ENCODE measurements at regions not wholly inside any gene's neighbourhood (a gene's known extent, or its start where the extent isn't known, plus 50 kb on each side); places are given as distances from the start of the nearest gene placed in this dataset.

DNA sequence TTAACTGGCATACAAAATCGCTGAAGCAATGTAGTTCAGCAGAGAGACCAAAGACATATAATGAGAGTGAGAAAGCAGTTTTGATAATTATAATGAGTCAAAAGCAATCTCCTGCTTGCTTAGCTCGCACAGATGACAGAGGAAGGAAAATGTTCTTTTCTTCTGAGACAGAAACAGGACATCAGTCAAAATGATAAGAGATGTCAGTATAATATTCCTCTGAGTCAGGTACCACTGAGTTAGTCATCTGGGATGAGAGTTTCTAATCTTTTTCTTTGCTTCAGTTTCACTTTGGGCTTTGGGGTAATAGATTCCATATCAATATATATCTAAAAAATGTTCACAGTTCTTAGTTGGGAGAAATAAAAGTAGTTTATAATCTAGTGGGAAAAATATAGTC lies 387.2 kb downstream of the PCDH7 start:
- no peak for DNase-seq

DNA sequence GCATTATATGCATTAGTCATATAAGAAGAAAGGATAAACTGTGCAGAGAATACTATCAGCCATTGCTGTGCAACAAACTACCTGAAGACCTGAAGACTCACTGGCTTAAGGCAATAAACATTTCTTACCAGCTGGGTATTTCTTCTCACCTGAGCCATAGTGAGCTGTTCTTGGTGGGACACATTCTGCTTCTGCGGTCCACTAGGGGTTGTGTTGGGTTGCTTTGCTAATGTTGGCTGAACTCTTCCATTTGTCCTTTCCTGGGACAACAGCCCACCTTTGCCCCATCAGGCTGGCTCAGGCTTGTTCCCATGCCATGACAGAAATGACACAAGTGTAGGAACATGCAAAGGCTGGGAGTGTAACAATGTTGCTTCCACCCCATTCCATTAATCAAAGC lies 388.6 kb downstream of the PCDH7 start:
- in situ Hi-C loops (cut with HindIII; ENCODE audit: low pct_ligation_motif_present, low pct_unique_long_range_greater_than_20kb, low sequenced_read_pairs), result no loop called here

More for the DNA sequence above, 387.2 kb downstream of the PCDH7 start:
- in situ Hi-C loops (cut with HindIII; ENCODE audit: low pct_ligation_motif_present, low pct_unique_long_range_greater_than_20kb, low sequenced_read_pairs), result no loop called here

DNA sequence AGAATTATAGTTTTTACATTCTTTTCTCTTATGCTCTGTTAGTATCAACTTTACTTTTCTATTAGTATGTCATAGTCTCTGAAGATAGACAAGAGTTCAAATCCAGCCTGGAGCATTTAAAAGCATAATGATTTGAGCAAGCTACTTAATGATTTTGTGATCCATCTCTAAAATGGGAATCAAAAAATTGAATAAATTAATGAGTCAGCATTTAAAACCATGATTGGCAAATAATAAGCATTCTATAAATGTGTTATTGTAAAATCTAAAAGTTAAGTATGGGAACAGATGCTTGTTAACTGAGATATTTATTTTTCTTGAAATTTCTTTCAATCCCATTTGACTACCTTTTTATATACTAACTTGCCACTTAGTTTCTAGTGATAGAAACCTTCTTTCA lies 391.6 kb downstream of the PCDH7 start:
- in situ Hi-C loops (cut with HindIII; ENCODE audit: low pct_ligation_motif_present, low pct_unique_long_range_greater_than_20kb, low sequenced_read_pairs), result no loop called here

More for the DNA sequence above, 388.6 kb downstream of the PCDH7 start:
- DNase-seq, result no peak

DNA sequence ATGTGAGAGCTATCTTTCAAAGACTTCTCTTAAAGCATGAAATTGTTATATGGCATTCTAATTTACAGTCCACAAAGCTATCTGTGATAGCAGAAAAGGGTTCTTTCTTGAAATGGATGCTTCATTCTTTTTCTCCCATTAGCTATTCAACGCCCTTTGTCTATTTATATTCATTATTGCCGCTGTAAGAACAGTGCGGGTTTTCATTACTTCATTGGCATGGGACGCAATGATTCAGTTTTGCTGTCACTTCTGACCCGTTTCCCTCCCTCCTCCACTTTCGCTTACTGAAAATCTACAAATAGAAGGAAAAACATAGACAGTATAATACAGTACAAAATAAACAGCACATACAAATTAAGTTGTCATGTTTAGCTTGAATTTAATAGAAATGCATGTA lies 394.6 kb downstream of the PCDH7 start:
- DNase-seq, result no peak
- in situ Hi-C loops (cut with HindIII; ENCODE audit: low pct_ligation_motif_present, low pct_unique_long_range_greater_than_20kb, low sequenced_read_pairs), result no loop called here

More for the DNA sequence above, 391.6 kb downstream of the PCDH7 start:
- no peak for DNase-seq

DNA sequence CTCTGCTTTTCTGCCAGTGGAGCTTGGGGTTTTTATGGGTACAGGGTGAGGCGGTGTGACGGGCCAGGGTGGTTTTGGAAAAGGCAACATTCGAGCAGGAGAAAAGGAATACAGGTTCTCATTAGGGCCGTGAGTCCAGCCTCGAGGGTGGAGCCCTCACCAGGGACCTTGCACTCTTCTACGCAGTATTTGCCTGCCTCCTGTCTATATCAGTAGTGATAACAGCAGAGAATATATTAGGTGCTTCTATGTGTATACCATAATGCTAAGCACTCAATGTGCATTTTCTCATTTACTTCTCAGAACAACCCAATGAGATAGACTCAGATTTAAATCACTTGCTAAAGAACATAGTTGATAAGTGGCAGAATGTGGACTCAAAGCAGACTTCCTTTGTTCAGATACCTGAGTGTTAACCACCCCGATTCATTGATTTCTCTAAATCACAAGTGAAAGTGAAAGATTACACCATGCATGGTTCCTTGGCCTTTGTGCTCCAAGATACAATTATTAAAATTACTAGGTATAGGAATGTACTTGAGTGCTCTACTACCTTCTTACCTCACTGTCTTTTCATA lies 403.9 kb downstream of the PCDH7 start:
- DNase-seq, result no peak
- in situ Hi-C loops (cut with HindIII; ENCODE audit: low pct_ligation_motif_present, low pct_unique_long_range_greater_than_20kb, low sequenced_read_pairs), result no loop called here

DNA sequence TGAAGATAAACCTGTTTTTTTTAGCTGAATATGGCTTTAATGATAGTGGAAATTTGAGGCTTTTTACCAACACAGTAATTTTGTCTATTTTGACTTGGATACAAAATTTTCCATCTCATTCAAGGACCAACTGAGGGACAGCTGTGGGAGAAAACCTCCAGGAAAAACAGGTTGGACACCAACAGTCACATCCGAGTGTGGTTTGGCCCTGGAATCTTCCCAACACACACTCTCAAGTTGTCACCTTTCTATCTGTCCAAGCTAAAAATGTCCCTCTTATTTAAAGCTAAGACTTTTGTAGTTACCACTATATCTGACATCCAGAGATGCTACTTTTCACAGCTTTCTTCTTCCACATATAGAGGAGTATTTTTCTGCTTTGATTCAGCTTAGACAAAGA lies 404.9 kb downstream of the PCDH7 start:
- no peak for DNase-seq
- in situ Hi-C loops (cut with HindIII; ENCODE audit: low pct_ligation_motif_present, low pct_unique_long_range_greater_than_20kb, low sequenced_read_pairs), result no loop called here

DNA sequence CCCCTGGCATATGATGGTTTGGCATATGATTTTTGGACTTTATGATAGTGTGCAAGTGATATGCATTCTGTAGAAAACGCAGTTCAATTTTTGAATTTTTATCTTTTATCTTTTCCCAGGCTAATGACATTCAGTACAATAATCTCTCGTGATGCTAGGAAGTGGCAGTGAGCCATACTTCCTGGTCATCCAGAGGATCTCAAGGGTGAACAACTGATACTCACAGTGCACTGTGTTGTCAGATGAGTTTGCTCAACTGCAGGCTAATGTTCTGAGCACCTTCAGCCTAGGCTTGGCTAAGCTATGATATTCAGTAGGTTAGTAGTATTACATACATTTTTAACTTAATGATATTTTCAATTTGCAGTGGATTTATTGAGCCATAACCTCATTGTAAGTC lies 405.3 kb downstream of the PCDH7 start:
- in situ Hi-C loops (cut with HindIII; ENCODE audit: low pct_ligation_motif_present, low pct_unique_long_range_greater_than_20kb, low sequenced_read_pairs), result no loop called here

DNA sequence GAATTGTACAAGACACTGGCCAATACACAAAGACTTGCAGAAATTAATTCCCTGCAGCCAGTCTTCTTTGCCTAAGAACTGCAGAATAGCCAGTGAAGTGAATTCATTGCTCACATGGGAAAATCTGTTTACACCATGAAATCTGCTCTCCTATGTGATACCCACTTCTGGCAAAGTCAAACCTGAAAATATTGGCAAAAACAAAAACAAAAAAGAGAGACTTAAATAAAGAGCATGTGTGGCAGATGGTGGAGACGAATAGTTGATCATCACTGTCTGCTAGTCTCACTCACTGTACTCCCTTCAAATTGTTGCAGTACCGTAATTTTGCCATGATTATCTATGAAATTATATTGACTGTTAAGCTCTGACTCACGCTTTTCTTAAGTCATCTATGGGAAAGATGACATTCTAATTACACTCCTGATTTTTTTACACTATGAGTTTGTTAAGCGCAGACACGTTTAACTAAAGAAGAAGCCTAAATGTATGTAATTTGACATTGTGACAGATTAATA lies 406.8 kb downstream of the PCDH7 start:
- no peak for DNase-seq
- in situ Hi-C loops (cut with HindIII; ENCODE audit: low pct_ligation_motif_present, low pct_unique_long_range_greater_than_20kb, low sequenced_read_pairs), result no loop called here

More for the DNA sequence above, 405.3 kb downstream of the PCDH7 start:
- DNase-seq, result no peak

DNA sequence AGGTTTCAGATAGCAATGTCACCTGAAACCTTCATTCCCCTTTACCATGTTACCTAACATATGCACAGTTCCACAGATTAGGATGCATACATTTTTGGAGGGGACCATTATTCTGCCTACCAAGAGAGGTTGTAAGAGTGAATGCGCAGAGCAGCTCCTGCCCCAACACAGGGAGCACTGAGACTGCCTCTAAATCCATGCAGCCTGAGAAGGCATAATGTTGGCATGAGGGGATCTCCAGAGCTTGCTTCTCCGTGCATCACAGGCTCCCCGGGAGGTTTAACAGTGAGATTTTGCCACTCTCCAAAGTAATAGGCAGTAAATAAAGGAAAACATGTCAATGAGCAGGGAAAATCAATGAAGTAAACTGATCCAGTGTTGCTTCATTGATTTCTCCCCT lies 410.8 kb downstream of the PCDH7 start:
- in situ Hi-C loops (cut with HindIII; ENCODE audit: low pct_ligation_motif_present, low pct_unique_long_range_greater_than_20kb, low sequenced_read_pairs), result no loop called here
- DNase-seq, result no peak

DNA sequence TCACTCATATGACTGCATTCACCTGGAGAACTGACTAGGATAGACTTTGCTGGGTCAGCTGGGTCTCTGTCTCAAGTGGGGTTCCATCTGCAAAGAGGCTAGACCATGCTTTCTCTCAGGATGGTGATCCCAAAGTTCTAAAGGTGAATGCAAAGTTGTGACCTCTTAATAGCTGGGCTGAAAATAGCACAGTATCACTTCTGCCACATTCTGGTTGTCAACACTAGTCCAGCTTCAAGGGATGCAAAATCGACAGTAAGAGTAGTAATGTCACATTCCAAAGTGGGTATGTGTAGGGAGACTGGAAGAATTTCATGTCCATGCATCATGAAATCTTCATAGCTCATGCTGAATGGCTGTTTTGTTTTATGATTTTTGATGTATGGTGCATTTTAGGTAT lies 414.6 kb downstream of the PCDH7 start:
- no peak for DNase-seq
- in situ Hi-C loops (cut with HindIII; ENCODE audit: low pct_ligation_motif_present, low pct_unique_long_range_greater_than_20kb, low sequenced_read_pairs), result no loop called here

DNA sequence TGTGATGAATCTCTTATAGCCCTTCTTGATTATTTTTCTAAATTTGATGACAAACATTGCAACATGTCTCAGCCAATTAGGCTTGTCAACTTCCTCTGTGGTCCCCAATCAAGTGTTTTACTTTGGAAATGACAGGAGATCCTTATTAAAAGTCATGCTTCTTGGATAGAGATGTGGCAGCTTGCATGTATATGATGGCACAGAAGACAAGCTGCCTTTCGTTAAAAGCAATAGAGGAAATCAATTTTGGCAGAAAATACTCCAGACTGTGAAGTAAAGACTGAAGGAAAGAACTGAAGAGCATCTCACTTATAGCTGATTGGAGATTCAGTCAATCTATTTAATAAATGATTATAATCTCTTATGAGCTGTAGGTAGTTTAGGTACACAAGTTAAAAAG lies 419.6 kb downstream of the PCDH7 start:
- in situ Hi-C loops (cut with HindIII; ENCODE audit: low pct_ligation_motif_present, low pct_unique_long_range_greater_than_20kb, low sequenced_read_pairs), result no loop called here
- no peak for DNase-seq

DNA sequence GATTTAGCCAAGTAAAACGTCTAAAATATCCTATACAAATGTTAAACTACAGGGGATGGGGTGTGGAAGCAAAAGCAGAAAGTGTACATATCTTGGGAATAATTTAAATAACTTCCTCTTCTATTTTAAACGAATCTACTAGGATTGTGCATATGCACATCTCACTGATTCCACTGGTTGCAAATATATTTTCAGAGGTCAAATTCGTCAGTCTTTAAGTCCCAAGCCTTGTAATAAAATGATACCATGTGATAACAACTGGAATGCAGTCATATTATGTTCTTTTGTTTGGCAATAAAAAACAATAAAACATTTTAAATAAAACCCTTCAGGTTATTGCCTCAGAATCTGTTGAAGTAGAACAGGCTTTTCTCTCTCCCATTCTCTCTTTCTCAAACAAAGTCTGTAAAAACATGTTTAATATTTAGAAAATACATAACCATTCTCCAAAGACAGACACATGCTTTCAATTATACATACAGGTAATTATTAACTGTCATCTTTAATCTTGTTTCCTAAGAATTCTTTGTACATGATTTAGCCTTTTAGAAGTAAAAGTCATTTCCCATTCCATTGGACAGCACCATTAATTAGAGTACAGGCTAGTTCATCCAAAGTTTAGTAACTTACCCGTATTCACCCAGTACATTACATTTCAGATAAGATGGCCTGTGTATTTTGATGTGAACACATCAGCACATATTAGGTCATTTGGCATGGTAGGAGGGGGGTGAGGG lies 421.1 kb downstream of the PCDH7 start:
- in situ Hi-C loops (cut with HindIII; ENCODE audit: low pct_ligation_motif_present, low pct_unique_long_range_greater_than_20kb, low sequenced_read_pairs), result no loop called here
- no peak for DNase-seq

DNA sequence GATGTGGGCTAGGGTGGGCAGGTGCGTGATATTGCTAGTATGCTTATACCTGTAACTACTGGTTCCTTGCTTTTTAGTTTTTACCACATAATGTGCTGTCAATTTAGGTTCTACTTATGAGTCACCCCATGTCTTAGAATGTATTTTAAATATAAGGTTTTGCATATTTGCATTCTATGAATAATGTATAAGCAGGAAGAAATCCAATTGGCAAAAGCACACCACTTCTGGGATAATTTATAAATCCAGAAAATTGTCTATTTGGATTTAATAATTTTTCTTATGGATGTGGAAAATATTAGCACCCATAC lies 421.6 kb downstream of the PCDH7 start:
- in situ Hi-C loops (cut with HindIII; ENCODE audit: low pct_ligation_motif_present, low pct_unique_long_range_greater_than_20kb, low sequenced_read_pairs), result no loop called here
- no peak for DNase-seq

DNA sequence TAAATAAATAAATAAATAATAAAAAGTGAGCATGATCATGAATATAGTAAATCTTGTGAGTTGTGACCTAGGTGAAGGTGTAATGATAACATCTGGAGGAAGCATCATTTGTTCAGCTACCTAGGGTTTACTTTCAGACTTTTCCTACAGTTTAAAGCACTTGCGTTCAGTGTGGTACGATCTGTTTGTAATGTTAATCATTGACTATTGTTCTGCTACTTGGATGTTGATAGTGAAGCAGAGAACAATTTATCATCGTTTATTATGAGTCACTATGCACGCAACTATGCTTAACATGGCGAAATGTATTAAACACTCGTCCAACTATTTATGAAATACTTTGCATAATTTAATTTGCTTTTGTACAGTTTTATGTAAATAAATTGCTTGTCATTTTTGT lies 426.2 kb downstream of the PCDH7 start:
- DNase-seq, result peak; percentile 31
- in situ Hi-C loops (cut with HindIII; ENCODE audit: low pct_ligation_motif_present, low pct_unique_long_range_greater_than_20kb, low sequenced_read_pairs), result no loop called here

DNA sequence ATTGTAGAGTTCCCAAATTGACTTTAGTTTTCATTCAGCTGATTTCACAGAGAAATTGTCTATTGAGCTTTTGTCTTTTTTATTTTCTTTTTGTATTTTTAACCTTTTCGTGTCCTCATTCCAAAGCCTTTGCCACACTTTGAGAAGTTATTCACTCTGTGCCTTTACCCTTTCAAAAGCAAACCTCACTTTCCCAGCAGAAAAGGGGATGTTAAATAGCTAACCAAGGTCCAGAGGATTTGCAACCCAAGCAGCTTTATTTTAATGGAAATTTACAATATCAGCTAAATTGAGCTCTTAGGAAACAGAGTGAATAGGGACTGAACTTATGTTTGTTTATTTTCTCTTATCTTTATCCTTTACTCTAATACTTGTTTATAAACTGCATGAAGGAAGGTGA lies 428.8 kb downstream of the PCDH7 start:
- in situ Hi-C loops (cut with HindIII; ENCODE audit: low pct_ligation_motif_present, low pct_unique_long_range_greater_than_20kb, low sequenced_read_pairs), result no loop called here
- no peak for DNase-seq

DNA sequence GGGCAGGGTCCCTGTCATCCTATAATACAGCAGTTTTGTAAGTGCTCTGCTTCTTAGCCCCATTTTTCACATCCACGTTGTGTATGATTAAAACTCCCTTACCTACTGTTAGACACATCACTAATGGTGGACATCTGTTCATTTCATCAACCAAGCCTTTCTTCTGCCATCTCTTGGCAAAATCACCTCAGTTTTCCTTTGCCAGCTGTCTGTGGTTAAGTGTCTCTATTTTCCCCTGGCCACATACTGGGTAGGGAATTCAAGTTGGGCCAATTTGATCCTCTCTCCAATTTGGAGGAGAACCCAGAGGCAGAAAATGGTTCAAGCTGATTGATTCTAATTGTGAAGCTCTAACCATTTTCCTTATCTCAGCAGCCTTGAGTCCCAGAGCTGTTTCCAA lies 436.1 kb downstream of the PCDH7 start:
- in situ Hi-C loops (cut with HindIII; ENCODE audit: low pct_ligation_motif_present, low pct_unique_long_range_greater_than_20kb, low sequenced_read_pairs), result no loop called here
- no peak for DNase-seq

DNA sequence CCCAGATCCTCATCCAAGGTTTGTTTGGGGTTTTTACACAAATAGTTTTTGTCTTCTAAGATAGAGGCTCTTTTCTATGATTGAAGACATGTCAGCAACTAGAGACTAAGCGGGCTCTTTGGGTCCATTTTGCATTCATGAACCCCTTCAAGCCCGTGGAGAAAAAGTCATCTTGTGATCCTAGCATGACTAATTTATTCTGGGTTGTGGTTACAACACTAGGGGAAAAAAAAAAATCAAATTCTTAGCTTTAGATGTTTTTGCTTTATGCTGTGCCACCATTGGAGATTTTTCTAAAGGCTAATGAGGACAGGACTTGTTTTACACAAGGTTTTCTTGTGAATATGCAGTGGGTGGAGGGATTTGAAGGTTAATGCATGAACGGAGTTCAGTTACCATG lies 440.0 kb downstream of the PCDH7 start:
- in situ Hi-C loops (cut with HindIII; ENCODE audit: low pct_ligation_motif_present, low pct_unique_long_range_greater_than_20kb, low sequenced_read_pairs), result no loop called here
- DNase-seq, result no peak

DNA sequence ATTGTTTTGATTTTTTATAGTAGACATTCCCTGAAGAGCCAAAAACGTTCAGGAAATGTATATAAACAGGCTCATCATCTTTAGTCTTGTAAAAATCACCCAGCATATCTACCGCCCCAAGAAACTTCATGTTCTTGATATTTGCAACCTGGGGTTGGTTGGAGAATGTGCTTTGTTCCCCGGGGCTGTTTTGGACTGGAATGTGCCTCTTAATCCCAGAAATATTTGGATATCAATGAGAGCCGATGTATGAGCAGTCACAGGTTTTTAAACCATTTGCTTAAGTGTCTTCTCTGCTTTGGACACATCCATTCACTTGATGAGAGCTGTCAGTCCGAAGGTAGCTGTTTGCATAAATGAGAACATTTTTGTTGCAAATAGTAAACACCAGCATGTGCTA lies 449.7 kb downstream of the PCDH7 start:
- in situ Hi-C loops (cut with HindIII; ENCODE audit: low pct_ligation_motif_present, low pct_unique_long_range_greater_than_20kb, low sequenced_read_pairs), result no loop called here
- no peak for DNase-seq

DNA sequence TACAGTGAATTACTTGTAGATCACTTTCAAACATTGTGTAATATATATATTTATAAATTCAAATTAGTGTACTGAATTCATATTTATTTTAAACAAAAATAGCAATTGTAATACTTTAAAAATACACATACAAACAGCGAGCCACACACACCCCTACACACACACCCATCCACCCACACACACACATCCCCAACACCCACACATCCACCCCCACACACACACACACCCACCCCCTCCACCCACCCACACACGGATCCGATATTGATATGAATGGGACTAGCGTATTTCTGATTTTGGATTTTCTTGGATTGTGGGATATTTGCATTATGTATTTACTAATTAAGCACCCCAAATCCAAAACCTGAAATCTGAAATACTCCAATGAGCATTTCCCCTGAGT lies 451.2 kb downstream of the PCDH7 start:
- in situ Hi-C loops (cut with HindIII; ENCODE audit: low pct_ligation_motif_present, low pct_unique_long_range_greater_than_20kb, low sequenced_read_pairs), result no loop called here
- no peak for DNase-seq

DNA sequence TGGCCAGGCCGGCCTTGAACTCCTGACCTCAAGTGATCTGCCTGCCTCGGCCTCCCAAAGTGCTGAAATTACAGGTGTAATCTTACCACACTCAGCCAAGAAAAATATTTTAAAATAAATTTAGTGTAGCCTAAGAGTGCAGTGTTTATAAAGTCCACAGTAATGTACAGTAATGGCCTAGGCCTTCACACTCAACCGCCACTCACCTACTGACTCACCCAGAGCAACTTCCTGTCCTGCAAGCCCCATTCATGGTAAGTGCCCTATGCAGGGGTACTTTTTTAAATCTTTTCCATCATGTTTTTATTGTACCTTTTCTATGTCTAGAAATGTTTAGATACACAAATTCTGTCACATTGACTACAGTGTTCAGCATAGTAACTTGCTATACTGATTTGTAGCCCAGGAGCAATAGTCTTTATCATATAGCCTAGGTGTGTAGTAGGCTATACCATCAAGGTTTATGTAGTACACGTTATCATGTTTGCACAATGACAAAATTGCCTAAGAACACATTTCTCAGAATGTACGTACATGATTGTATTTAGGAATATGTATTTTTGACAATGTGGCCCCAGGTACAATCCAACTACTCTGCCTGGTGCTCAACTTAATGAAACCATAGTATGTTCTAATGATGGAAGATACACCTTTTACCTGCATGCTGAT lies 455.2 kb downstream of the PCDH7 start:
- in situ Hi-C loops (cut with HindIII; ENCODE audit: low pct_ligation_motif_present, low pct_unique_long_range_greater_than_20kb, low sequenced_read_pairs), result no loop called here
- DNase-seq, result no peak
